Stimulated activated naive CD8-positive, alpha-beta T cell treated with anti-CD3 and anti-CD28 coated beads, Interleukin-15, amount 100 ng/mL, for 72 hours (primary cell): ENCODE measurements at regions not wholly inside any gene's neighbourhood (a gene's known extent, or its start where the extent isn't known, plus 50 kb on each side); places are given as distances from the start of the nearest gene placed in this dataset.

Experiments used
- ATAC-seq: fragments of 150-1000 bp; cut with Tn5 transposase; 2 replicates; pipeline ENCODE4 v1.10.0; 2021; ENCODE audit warnings: mild to moderate bottlenecking, moderate library complexity
- DNase-seq, 2 donors: peaks; one replicate each; pipeline ENCODE4 v3.0.0; 2021 to 2022
- H3K27ac Mint-ChIP-seq, 2 donors: one replicate each; pipeline ENCODE4 v1.8.0; 2022; ENCODE audit warnings: mild to moderate bottlenecking in 2 of 2, mixed read lengths in 2 of 2, moderate library complexity in 2 of 2
- H3K27me3 Mint-ChIP-seq: one replicate; pipeline ENCODE4 v1.8.0; 2022; ENCODE audit warnings: mixed read lengths
- H3K4me1 Mint-ChIP-seq: one replicate; pipeline ENCODE4 v1.8.0; 2022; ENCODE audit warnings: mild to moderate bottlenecking, mixed read lengths
- H3K4me3 Mint-ChIP-seq, 2 donors: one replicate each; pipeline ENCODE4 v1.8.0; 2022; ENCODE audit warnings: mild to moderate bottlenecking in 2 of 2, mixed read lengths in 2 of 2, moderate library complexity in 1 of 2
- H3K9me3 Mint-ChIP-seq, 2 donors: one replicate each; pipeline ENCODE4 v1.8.0; 2022; ENCODE audit warnings: mixed read lengths in 2 of 2

DNA sequence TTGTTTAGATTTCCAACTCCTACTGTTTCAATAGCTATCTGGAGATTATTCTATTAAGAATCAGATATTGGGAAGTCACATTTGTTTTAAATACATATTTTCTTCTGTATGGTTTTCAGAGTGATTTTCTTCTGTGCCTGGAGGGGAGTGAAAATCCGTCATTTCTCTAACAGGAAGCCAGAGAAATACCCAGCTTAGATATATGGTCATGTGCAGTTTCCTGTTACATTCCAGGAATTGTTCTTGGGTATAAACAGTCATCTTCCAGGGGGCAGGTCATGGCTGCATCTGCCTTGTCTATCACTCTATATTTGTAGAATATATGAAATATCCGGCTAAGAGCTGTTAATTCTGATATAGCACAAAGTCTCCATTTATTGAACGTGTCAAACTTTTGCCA lies 77.5 kb upstream of the MIR17HG start:
- H3K9me3 Mint-ChIP-seq, result peaks cover 0 to 10% of the 10 kb centered on the region in 2 donors
- ATAC-seq, result no peak
- no peaks in the 10 kb centered on the region for H3K4me1 Mint-ChIP-seq
- H3K27ac Mint-ChIP-seq, result no peak overlapping the region
- H3K27me3 Mint-ChIP-seq, result peaks cover 8% of the 10 kb centered on the region
- no peak overlapping the region for H3K4me3 Mint-ChIP-seq
- no peak for DNase-seq

- peaks cover 8% of the 10 kb centered on the region for H3K27me3 Mint-ChIP-seq
- ATAC-seq (no peak), DNase-seq (no peak)
- H3K4me1 Mint-ChIP-seq, result no peaks in the 10 kb centered on the region
- H3K27ac Mint-ChIP-seq, result no peak overlapping the region
- H3K4me3 Mint-ChIP-seq, result no peak overlapping the region
- no peaks in the 10 kb centered on the region for H3K9me3 Mint-ChIP-seq
Observed at GRCh38 chr13:91272235-91272777, 75.2 kb upstream of the MIR17HG start.

DNA sequence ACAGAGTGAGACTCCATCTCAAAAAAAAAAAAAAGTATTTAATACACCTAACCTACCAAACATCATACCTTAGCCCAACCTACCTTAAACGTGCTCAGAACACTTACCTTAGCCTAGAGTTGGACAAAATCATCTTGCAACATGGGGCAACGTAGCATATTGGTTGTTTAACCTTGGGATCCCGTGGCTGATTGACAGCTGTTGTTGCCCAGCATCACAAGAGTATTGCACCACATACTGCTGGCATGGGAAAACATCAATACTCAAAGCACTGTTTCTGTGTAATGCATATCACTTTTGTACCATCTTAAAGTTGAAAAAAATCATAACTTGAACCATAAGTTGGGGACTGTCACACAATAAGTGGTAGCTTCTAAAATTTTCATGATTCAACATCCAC lies 73.8 kb upstream of the MIR17HG start:
- H3K27me3 Mint-ChIP-seq, result peaks cover 13% of the 10 kb centered on the region
- H3K27ac Mint-ChIP-seq, result no peak overlapping the region
- no peaks in the 10 kb centered on the region for H3K4me1 Mint-ChIP-seq
- ATAC-seq (no peak), DNase-seq (no peak)
- no peak overlapping the region for H3K4me3 Mint-ChIP-seq
- H3K9me3 Mint-ChIP-seq, result no peaks in the 10 kb centered on the region

- no peak overlapping the region for H3K27ac Mint-ChIP-seq
- no peak overlapping the region for H3K4me3 Mint-ChIP-seq
- H3K27me3 Mint-ChIP-seq, result peaks cover 8% of the 10 kb centered on the region
- H3K4me1 Mint-ChIP-seq, result no peaks in the 10 kb centered on the region
- ATAC-seq, result no peak
- H3K9me3 Mint-ChIP-seq, result no peaks in the 10 kb centered on the region
- DNase-seq, result no peak
Observed at GRCh38 chr13:91277013-91277676, 70.3 kb upstream of the MIR17HG start.

- no peak for ATAC-seq
- Mint-ChIP-seq H3K27me3 (peaks cover 6% of the 10 kb centered on the region), H3K4me1 (no peaks in the 10 kb centered on the region), H3K4me3 (no peak overlapping the region), H3K27ac (no peak overlapping the region), H3K9me3 (no peaks in the 10 kb centered on the region)
- no peak for DNase-seq
Observed at GRCh38 chr13:91278291-91278690, 69.2 kb upstream of the MIR17HG start.

DNA sequence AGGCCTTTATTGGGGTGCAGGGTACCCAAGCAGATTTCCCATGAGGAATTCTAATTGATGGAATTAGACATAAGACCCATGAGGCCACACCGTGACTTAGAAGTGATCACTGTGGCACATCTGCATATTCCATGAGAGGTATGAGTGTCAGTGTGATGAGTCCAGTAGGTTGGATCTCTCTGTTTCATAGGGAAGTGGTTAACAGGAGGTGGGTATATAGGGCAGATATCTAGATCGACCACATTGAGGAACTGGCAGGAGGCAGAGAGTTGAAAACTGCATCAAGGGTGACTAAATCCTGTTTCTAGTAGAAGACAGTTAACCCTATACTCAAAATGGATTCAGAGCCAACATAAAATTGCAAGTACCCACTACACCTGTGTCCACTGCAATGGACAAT lies 68.6 kb upstream of the MIR17HG start:
- DNase-seq (no peak), ATAC-seq (peak; percentile 46)
- Mint-ChIP-seq H3K4me3 (no peak overlapping the region), H3K27ac (no peak overlapping the region), H3K9me3 (no peaks in the 10 kb centered on the region), H3K27me3 (peaks cover 12% of the 10 kb centered on the region), H3K4me1 (no peaks in the 10 kb centered on the region)

- H3K4me1 Mint-ChIP-seq, result no peaks in the 10 kb centered on the region
- no peak for DNase-seq
- H3K27me3 Mint-ChIP-seq, result peaks cover 20% of the 10 kb centered on the region
- no peak for ATAC-seq
- H3K9me3 Mint-ChIP-seq, result no peaks in the 10 kb centered on the region
- no peak overlapping the region for H3K27ac Mint-ChIP-seq
- no peak overlapping the region for H3K4me3 Mint-ChIP-seq
Observed at GRCh38 chr13:91280801-91281200, 66.7 kb upstream of the MIR17HG start.

GRCh38 chr13:91284335-91284734 lies 63.2 kb upstream of the MIR17HG start:
- Mint-ChIP-seq H3K4me1 (no peaks in the 10 kb centered on the region), H3K9me3 (no peaks in the 10 kb centered on the region), H3K4me3 (no peak overlapping the region), H3K27me3 (peaks cover 15% of the 10 kb centered on the region), H3K27ac (no peak overlapping the region)
- ATAC-seq (no peak), DNase-seq (no peak)

GRCh38 chr13:91286317-91286716 lies 61.2 kb upstream of the MIR17HG start:
- H3K27me3 Mint-ChIP-seq, result peaks cover 15% of the 10 kb centered on the region
- no peaks in the 10 kb centered on the region for H3K9me3 Mint-ChIP-seq

GRCh38 chr13:91291078-91291477 lies 56.4 kb upstream of the MIR17HG start:
- Mint-ChIP-seq H3K4me3 (no peak overlapping the region), H3K9me3 (no peaks in the 10 kb centered on the region), H3K4me1 (no peaks in the 10 kb centered on the region), H3K27me3 (no peaks in the 10 kb centered on the region), H3K27ac (no peak overlapping the region)
- DNase-seq (no peak), ATAC-seq (no peak)

More at GRCh38 chr13:91286317-91286716, 61.2 kb upstream of the MIR17HG start:
- DNase-seq, result no peak
- no peak for ATAC-seq
- no peak overlapping the region for H3K4me3 Mint-ChIP-seq
- peak overlapping the region in 1 of 2 donors; percentile 90 for H3K27ac Mint-ChIP-seq
- H3K4me1 Mint-ChIP-seq, result no peaks in the 10 kb centered on the region

DNA sequence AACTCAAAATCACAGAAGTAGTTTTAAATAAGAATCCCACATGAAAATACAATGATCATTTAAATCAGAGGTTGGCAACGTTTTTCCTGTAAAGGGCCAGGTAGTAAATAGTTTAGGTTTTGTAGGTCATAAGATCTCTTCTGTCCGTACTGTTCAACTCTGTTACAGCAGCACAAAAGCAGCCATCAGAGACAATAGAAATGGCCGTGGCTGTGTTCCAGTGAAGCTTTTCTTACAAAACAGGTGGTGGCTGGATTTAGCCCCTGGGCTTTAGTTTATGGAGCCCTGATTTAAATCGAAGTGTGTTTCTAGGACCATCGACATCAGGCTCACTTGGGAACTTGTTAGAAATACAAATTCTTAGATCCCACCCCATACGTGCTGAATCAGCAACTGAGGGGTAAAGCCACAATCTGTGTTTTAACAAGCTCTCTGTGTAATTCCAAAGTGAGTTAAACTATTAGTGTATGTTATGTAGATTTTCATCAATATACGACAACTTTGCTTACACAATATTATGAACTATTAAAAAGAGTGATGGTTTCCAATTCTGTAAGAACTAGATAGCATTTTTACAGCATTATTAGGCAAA lies 54.8 kb upstream of the MIR17HG start:
- H3K27me3 Mint-ChIP-seq, result no peaks in the 10 kb centered on the region
- H3K9me3 Mint-ChIP-seq, result no peaks in the 10 kb centered on the region
- no peak overlapping the region for H3K4me3 Mint-ChIP-seq
- ATAC-seq (no peak), DNase-seq (no peak)
- no peak overlapping the region for H3K27ac Mint-ChIP-seq
- H3K4me1 Mint-ChIP-seq, result no peaks in the 10 kb centered on the region

- Mint-ChIP-seq H3K27me3 (no peaks in the 10 kb centered on the region), H3K4me1 (no peaks in the 10 kb centered on the region), H3K27ac (no peak overlapping the region), H3K4me3 (no peak overlapping the region), H3K9me3 (no peaks in the 10 kb centered on the region)
- DNase-seq, result no peak
- ATAC-seq, result no peak
Observed at GRCh38 chr13:91295712-91296410, 51.6 kb upstream of the MIR17HG start.

DNA sequence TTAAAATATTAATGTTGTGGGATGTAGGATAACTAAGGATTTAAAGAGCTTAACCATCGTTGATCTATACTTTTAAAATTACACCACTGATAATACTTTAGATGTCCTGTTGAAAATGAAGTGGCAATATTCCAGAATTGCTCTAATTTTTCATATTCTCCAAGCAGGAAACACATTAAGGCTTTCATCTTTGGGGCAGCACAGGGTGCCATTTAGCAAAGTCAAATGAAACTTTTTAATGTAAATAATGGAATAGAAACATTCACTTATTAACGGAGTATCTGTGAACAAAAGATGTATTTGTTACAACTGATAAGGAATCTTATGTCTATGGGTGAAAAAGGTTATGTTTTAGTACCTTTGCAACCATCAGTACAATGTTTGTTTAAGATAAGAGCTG lies 50.0 kb upstream of the MIR17HG start:
- no peak for DNase-seq
- Mint-ChIP-seq H3K9me3 (no peaks in the 10 kb centered on the region), H3K27me3 (no peaks in the 10 kb centered on the region), H3K4me3 (no peak overlapping the region), H3K4me1 (no peaks in the 10 kb centered on the region), H3K27ac (no peak overlapping the region)
- ATAC-seq, result no peak
